ENCODE measurements at regions not wholly inside any gene's neighbourhood (a gene's known extent, or its start where the extent isn't known, plus 50 kb on each side); places are given as distances from the start of the nearest gene placed in this dataset.

DNA sequence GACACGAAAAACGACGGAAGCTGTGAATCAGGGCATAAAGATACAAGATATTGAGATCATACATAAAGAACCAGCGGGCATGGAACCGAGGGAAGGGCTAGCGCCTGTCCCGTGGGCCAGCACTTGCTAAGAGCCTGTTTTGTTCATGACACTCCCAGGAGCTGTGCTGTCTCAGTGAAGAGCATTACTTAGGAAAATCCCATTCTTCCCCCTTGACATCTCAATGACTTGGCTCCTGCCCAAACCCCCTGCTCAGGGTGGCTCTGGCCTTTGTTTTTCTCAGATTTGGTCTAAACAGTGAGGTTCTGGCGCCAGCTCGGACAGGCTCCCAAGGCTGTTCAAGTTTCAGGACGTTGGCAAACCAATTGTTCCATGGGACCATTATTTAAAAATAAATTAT is 79.1 kb upstream of the SEC14L1 start:
- TF ChIP-seq CTCF (IDR thresholded peaks at IDR 0.05) = no peak
- no peak for TF ChIP-seq EP300 (IDR thresholded peaks at IDR 0.05)
- TF ChIP-seq POLR2A (IDR thresholded peaks at IDR 0.05) = no peak

Measured in ovary (tissue), 3 donors.